HepG2 (cell line): ENCODE measurements at regions not wholly inside any gene's neighbourhood (a gene's known extent, or its start where the extent isn't known, plus 50 kb on each side); places are given as distances from the start of the nearest gene placed in this dataset.

Experiments used
- ATAC-seq: fragments of 200-7000 bp; cut with Tn5 transposase; 3 replicates; pipeline ENCODE4 v1.9.1; 2020; ENCODE audit warnings: mild to moderate bottlenecking, moderate library complexity
- BruUV-seq: library from RNA; stranded (reverse); fragments of 400-500 nt; replicated peaks from 2 replicates; lab custom pipeline; 2021; lab: Mats Ljungman, UMichigan
- CTCF ChIA-PET: fragments of 300-600 bp; formaldehyde crosslinking; extraction: SDS; loops from one replicate; lab custom pipeline; 2021; ENCODE audit warnings: low total read pairs, inconsistent platforms, low intra/inter-chr PET ratio; lab: Yijun Ruan, JAX
- POLR2A ChIA-PET: fragments of 350-600 bp; sonication (Branson Sonifier 250); formaldehyde crosslinking; loops from one replicate; lab custom pipeline; 2020; ENCODE audit warnings: antibody characterized with exemption, inconsistent platforms; lab: Yijun Ruan, JAX
- DNase-seq: peaks from one replicate; pipeline ENCODE4 v3.0.0-alpha.2; 2015; ENCODE audit warnings: low spot score
- FAIRE-seq: peaks from 3 replicates; lab custom pipeline; 2011; peaks lifted over from hg19 to GRCh38; lab: Jason Lieb, UNC
- H2AFZ ChIP-seq: one replicate; pipeline ENCODE4 v1.6.1; 2011; ENCODE audit warnings: low read length, inconsistent platforms
- H3K27ac ChIP-seq: fragments of 300-600 bp; 3 replicates; pipeline ENCODE4 v1.8.0; 2011; ENCODE audit warnings: mixed run types, mild to moderate bottlenecking, mixed read lengths, low read length, inconsistent platforms; ENCODE audit not compliant: insufficient read depth; ENCODE audit errors: extremely low read length
- H3K27me3 ChIP-seq, 2 experiments: fragments of 200-600 bp in 1 of 2; 2 replicates in 1 of 2; 3 replicates in 1 of 2; pipeline versions ENCODE4 v1.6.0 to v1.8.0; 2011; ENCODE audit warnings: low read length in 2 of 2, mild to moderate bottlenecking in 2 of 2, moderate library complexity in 2 of 2, inconsistent platforms in 1 of 2; ENCODE audit not compliant: insufficient read depth in 2 of 2, control insufficient read depth in 1 of 2
- H3K36me3 ChIP-seq, 2 experiments: fragments of 200-600 bp in 1 of 2; replicated peaks in 1 of 2; 2 replicates in 1 of 2; 3 replicates in 1 of 2; pipeline versions ENCODE4 v1.5.1 to v1.8.0; 2011; ENCODE audit warnings: low read length in 2 of 2, inconsistent platforms in 1 of 2; ENCODE audit not compliant: insufficient read depth in 2 of 2, control insufficient read depth in 1 of 2
- H3K4me1 ChIP-seq: 2 replicates; pipeline ENCODE4 v1.5.1; 2012; ENCODE audit warnings: low read length, inconsistent platforms; ENCODE audit not compliant: insufficient read depth
- H3K4me2 ChIP-seq: 2 replicates; pipeline ENCODE4 v1.6.0; 2011; ENCODE audit warnings: low read depth, low read length, inconsistent platforms
- H3K4me3 ChIP-seq, 3 experiments: fragments of 200-600 bp in 1 of 3; sonication (generic), shearing (Covaris generic) in 1 of 3; replicated peaks in 1 of 3; 2 replicates each; pipeline ENCODE4 v1.5.1; 2011 to 2016; ENCODE audit warnings: low read length in 3 of 3, inconsistent platforms in 2 of 3, low read depth in 2 of 3, mild to moderate bottlenecking in 2 of 3, control low read depth in 1 of 3, mixed read lengths in 1 of 3; ENCODE audit not compliant: insufficient read depth in 1 of 3
- H3K79me2 ChIP-seq: one replicate; pipeline ENCODE4 v1.6.1; 2011; ENCODE audit warnings: low read length, inconsistent platforms; ENCODE audit not compliant: insufficient read depth
- H3K9ac ChIP-seq: 2 replicates; pipeline ENCODE4 v1.6.0; 2011; ENCODE audit warnings: mild to moderate bottlenecking, low read depth, low read length, inconsistent platforms; ENCODE audit not compliant: insufficient read depth
- H3K9me3 ChIP-seq: 2 replicates; pipeline ENCODE4 v1.5.1; 2012; ENCODE audit warnings: mild to moderate bottlenecking, low read length
- H4K20me1 ChIP-seq: 2 replicates; pipeline ENCODE4 v1.6.0; 2011; ENCODE audit warnings: inconsistent platforms, mild to moderate bottlenecking, low read length, moderate library complexity; ENCODE audit not compliant: insufficient read depth
- FOXA1 ChIP-seq, 2 experiments: fragments of 450-650 bp in 1 of 2; sonication (generic) in 1 of 2; formaldehyde crosslinking in 1 of 2; IDR thresholded peaks; 2 replicates each; pipeline versions ENCODE4 v1.4.0 to v1.6.1; 2016 to 2020; ENCODE audit warnings: missing genetic modification reagents in 1 of 2
- FOXA3 ChIP-seq: IDR thresholded peaks from 2 replicates; pipeline ENCODE4 v1.6.1; 2016; ENCODE audit warnings: missing genetic modification reagents, missing compliant biosample characterization
- HOXA3 ChIP-seq: sonication (generic); formaldehyde crosslinking; IDR thresholded peaks from 2 replicates; pipeline ENCODE4 v1.5.0; 2020; ENCODE audit warnings: missing genetic modification reagents
- NR2F6 ChIP-seq, 2 experiments: IDR thresholded peaks; 2 replicates each; pipeline ENCODE4 v1.6.1; 2016; ENCODE audit warnings: antibody characterized with exemption in 1 of 2, mild to moderate bottlenecking in 1 of 2
- NRL ChIP-seq: sonication (generic); formaldehyde crosslinking; IDR thresholded peaks from 2 replicates; pipeline ENCODE4 v1.5.0; 2020; ENCODE audit warnings: missing genetic modification reagents, mild to moderate bottlenecking, moderate library complexity, borderline replicate concordance
- PHF8 ChIP-seq: sonication (generic); formaldehyde crosslinking; IDR thresholded peaks from 2 replicates; pipeline ENCODE4 v1.5.0; 2020; ENCODE audit warnings: missing genetic modification reagents
- RXRA ChIP-seq: sonication (generic); formaldehyde crosslinking; IDR thresholded peaks from 2 replicates; pipeline ENCODE4 v1.5.1; 2020; ENCODE audit warnings: missing genetic modification reagents
- TEAD3 ChIP-seq: optimal IDR thresholded peaks from 2 replicates; pipeline ENCODE3; 2016; ENCODE audit warnings: borderline replicate concordance
- ZBTB4 ChIP-seq: sonication (generic); formaldehyde crosslinking; IDR thresholded peaks from 2 replicates; pipeline ENCODE4 v1.4.0; 2020; ENCODE audit warnings: missing genetic modification reagents, mild to moderate bottlenecking, borderline replicate concordance
- ZNF230 ChIP-seq: sonication (generic); formaldehyde crosslinking; IDR thresholded peaks from 2 replicates; pipeline ENCODE4 v1.4.0; 2020; ENCODE audit warnings: mild to moderate bottlenecking, missing genetic modification reagents
- ZNF430 ChIP-seq: sonication (generic); formaldehyde crosslinking; IDR thresholded peaks from 2 replicates; pipeline ENCODE4 v1.9.0; 2021; ENCODE audit warnings: mild to moderate bottlenecking, missing genetic modification reagents
- ZNF768 ChIP-seq: sonication (generic); formaldehyde crosslinking; IDR thresholded peaks from 2 replicates; pipeline ENCODE4 v1.4.0; 2020; ENCODE audit warnings: missing genetic modification reagents
- WGBS: methylation state at CpG from one replicate; pipeline ENCODE4 v1.1.6; 2017; ENCODE audit warnings: low lambda C conversion rate; 5-methylcytosine and 5-hydroxymethylcytosine counted together
- in situ Hi-C: cut with HindIII; loops from 2 replicates; pipeline ENCODE4 v1.10.0; 2017; ENCODE audit warnings: low pct_unique_long_range_greater_than_20kb; ENCODE audit not compliant: extremely low pct_ligation_motif_present
- intact Hi-C: fragments of 100-400 bp; cut with micrococcal nuclease; formaldehyde crosslinking; loops from one replicate; pipeline ENCODE4 v1.10.0; 2022; ENCODE audit not compliant: unreplicated experiment
- TF ChIP-seq, protein P1 (sequence below): sonication (generic); formaldehyde crosslinking; IDR thresholded peaks from 2 replicates; pipeline ENCODE4 v1.5.1; 2020; ENCODE audit warnings: missing genetic modification reagents, mild to moderate bottlenecking, borderline replicate concordance
- TF ChIP-seq, protein P2 (sequence below): sonication (generic); formaldehyde crosslinking; IDR thresholded peaks from 2 replicates; pipeline ENCODE4 v1.5.0; 2020; ENCODE audit warnings: mild to moderate bottlenecking, missing genetic modification reagents

DNA sequence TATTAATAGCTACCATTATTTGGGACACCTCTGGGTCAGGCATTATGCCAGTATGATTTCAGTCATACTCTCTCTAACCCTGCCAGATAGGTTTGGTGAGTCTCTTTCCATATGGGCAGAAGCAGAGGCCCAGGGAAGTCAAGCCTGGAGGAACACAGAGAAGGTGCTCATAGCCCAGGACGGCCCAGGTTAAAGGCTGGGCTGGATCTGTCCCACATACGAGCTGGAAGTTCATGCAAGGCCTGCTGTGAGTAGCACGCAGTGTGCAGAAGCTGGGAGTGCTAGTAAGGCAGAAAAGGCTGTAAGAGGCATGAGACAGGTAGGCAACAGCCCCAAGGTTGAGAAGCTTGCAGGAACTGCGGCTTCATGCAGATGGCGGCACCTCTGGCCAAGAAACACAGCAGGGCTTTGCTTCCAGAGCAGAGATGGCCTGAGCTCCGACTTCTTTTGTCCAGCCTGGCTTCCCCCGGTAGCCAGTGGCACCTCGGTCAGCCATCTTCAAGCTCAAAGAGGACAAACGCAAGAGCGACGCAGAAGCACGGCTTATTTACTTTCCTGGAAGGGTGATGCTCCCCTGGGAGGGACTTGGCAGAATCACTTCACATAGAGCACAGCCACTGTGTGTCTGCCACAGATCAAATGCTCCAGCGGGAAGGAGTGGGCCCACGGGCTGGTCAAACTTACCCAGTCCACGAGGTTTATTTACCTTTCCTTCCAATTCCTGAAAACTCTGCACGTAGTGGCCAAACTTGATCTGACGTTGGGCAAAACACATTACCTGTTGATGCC is 58.5 kb upstream of the MAP4K4 start:
- H3K4me1 ChIP-seq: peaks cover 25% of the 10 kb centered on the region
- no peak overlapping the region for H2AFZ ChIP-seq
- BruUV-seq: no TSS peak
- peak overlapping the region; percentile 54 for H3K4me2 ChIP-seq
- FAIRE-seq: no peak
- peak; percentile 69 for ATAC-seq
- no peaks in the 10 kb centered on the region for H3K9me3 ChIP-seq
- no peaks in the 10 kb centered on the region for H3K27me3 ChIP-seq
- H3K27ac ChIP-seq: no peak overlapping the region
- H3K4me3 ChIP-seq: no peak overlapping the region; a peak in 1 of 6 replicates
- no peaks in the 10 kb centered on the region for H4K20me1 ChIP-seq
- in situ Hi-C loops: no loop called here
- no peaks in the 10 kb centered on the region for H3K79me2 ChIP-seq
- ChIA-PET POLR2A (interaction anchor here (1.2 to 2.1 kb wide), 2 partner anchors 22 to 58 kb away, joined by 3 to 5 read pairs; partner anchors contain the start of gene MAP4K4), CTCF (no interaction called here)
- intact Hi-C loops: no loop called here
- no peak overlapping the region for H3K9ac ChIP-seq
- no peak for DNase-seq
- no peaks in the 10 kb centered on the region for H3K36me3 ChIP-seq
- 47% methylated on average over 16 of the region's 17 CpGs for WGBS
- TF ChIP-seq ZNF430 (CRISPR knock-in tag) (0 out of 2 replicates have a peak, but pooled peaks have one; percentile 21), NR2F6 (IDR thresholded peaks at IDR 0.05) (no peak), NR2F6 (CRISPR knock-in tag; IDR thresholded peaks at IDR 0.05) (no peak), ZBTB4 (CRISPR knock-in tag) (peak; percentile 55; the same call in 1 of the 2 replicates), RXRA (peak; percentile 20; the same call in 1 of the 2 replicates), ZNF230 (no peak), ZNF768 (CRISPR knock-in tag) (peak; percentile 70; the same call in 1 of the 2 replicates), TEAD3 (CRISPR knock-in tag) (peak; percentile 14), NRL (CRISPR knock-in tag) (0 out of 2 replicates have a peak, but pooled peaks have one; percentile 18), FOXA1 (IDR thresholded peaks at IDR 0.05) (no peak), FOXA1 (CRISPR knock-in tag; IDR thresholded peaks at IDR 0.05) (peak; percentile 62; the same call in 1 of the 2 replicates), FOXA3 (CRISPR knock-in tag) (peak; percentile 45), HOXA3 (CRISPR knock-in tag) (peak; percentile 17; the same call in 1 of the 2 replicates), PHF8 (CRISPR knock-in tag) (0 out of 2 replicates have a peak, but pooled peaks have one; percentile 22)
- TF ChIP-seq, protein P1, sequence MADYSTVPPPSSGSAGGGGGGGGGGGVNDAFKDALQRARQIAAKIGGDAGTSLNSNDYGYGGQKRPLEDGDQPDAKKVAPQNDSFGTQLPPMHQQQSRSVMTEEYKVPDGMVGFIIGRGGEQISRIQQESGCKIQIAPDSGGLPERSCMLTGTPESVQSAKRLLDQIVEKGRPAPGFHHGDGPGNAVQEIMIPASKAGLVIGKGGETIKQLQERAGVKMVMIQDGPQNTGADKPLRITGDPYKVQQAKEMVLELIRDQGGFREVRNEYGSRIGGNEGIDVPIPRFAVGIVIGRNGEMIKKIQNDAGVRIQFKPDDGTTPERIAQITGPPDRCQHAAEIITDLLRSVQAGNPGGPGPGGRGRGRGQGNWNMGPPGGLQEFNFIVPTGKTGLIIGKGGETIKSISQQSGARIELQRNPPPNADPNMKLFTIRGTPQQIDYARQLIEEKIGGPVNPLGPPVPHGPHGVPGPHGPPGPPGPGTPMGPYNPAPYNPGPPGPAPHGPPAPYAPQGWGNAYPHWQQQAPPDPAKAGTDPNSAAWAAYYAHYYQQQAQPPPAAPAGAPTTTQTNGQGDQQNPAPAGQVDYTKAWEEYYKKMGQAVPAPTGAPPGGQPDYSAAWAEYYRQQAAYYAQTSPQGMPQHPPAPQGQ: no peak
- TF ChIP-seq, protein P2, sequence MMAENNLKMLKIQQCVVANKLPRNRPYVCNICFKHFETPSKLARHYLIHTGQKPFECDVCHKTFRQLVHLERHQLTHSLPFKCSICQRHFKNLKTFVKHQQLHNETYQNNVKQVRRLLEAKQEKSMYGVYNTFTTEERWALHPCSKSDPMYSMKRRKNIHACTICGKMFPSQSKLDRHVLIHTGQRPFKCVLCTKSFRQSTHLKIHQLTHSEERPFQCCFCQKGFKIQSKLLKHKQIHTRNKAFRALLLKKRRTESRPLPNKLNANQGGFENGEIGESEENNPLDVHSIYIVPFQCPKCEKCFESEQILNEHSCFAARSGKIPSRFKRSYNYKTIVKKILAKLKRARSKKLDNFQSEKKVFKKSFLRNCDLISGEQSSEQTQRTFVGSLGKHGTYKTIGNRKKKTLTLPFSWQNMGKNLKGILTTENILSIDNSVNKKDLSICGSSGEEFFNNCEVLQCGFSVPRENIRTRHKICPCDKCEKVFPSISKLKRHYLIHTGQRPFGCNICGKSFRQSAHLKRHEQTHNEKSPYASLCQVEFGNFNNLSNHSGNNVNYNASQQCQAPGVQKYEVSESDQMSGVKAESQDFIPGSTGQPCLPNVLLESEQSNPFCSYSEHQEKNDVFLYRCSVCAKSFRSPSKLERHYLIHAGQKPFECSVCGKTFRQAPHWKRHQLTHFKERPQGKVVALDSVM (CRISPR knock-in tag): no peak
